ENCODE measurements at regions not wholly inside any gene's neighbourhood (a gene's known extent, or its start where the extent isn't known, plus 50 kb on each side); places are given as distances from the start of the nearest gene placed in this dataset.

DNA sequence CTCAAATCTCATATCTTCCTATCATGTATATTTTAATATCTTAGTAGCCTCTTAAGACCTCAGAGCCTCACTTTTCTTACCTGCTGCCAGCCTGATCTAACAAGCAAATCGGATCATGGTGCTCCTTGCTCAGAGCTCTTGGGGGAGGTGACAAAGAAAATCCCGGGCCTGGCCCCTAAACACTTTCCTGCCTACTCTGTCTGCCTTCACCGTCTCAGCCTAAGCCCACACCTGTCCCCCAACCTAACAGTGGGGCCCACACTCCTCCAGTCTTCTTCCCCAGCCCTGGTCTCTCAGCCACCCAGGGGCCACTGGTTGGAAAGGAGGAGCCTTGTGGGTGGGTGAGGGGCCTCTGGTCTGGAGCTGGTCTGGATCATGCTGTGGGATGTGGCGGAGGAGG, 207.3 kb downstream of the HAUS1 start:
- Histone ChIP-seq H2AFZ (ENCODE audit: insufficient read depth, low read depth, low read length, poor library complexity, severe bottlenecking) (no peak overlapping the region), H3K4me1 (ENCODE audit: control insufficient read depth in 2 of 2, insufficient read depth in 2 of 2, low read length in 2 of 2) (no peaks in the 10 kb centered on the region), H3K36me3 (replicated peaks in 1 of 2; ENCODE audit: control extremely low read depth in 1 of 2, control insufficient read depth in 1 of 2, extremely low read depth in 1 of 2, insufficient read depth in 2 of 2, low read length in 1 of 2) (no peaks in the 10 kb centered on the region), H3K9ac (ENCODE audit: low read length) (no peak overlapping the region), H3K4me3 (ENCODE audit: control extremely low read depth in 1 of 5, extremely low read depth in 1 of 5, insufficient read depth in 1 of 5, low read depth in 2 of 5, low read length in 4 of 5) (no peak overlapping the region), H3K4me2 (replicated peaks; ENCODE audit: low read depth, low read length, poor library complexity, severe bottlenecking) (no peak overlapping the region), H4K20me1 (ENCODE audit: control insufficient read depth, insufficient read depth, low read length, poor library complexity, severe bottlenecking) (no peaks in the 10 kb centered on the region), H3K27ac (ENCODE audit: low read length in 2 of 2) (no peak overlapping the region), H3K27me3 (replicated peaks in 1 of 4; ENCODE audit: control extremely low read depth in 1 of 4, control insufficient read depth in 3 of 4, insufficient read depth in 4 of 4, low read length in 3 of 4) (no peaks in the 10 kb centered on the region), H3K79me2 (ENCODE audit: control insufficient read depth, insufficient read depth, low read length) (no peaks in the 10 kb centered on the region), H3K9me3 (ENCODE audit: control extremely low read depth in 1 of 3, control insufficient read depth in 2 of 3, insufficient read depth in 1 of 3, low read length in 2 of 3) (peaks cover 0 to 3% (median 0%) of the 10 kb centered on the region in 3 donors)
- DNase-seq = no peak
- 93% methylated on average over 3 of the region's 4 CpGs for WGBS (ENCODE audit: insufficient coverage)
- POLR2A ChIA-PET = no interaction called here
- Mint-ChIP-seq H3K4me1 (no peaks in the 10 kb centered on the region), H3K4me3 (no peak overlapping the region), H3K27me3 (peaks cover 8% of the 10 kb centered on the region), H3K27ac (no peak overlapping the region), H3K9me3 (ENCODE audit: insufficient read depth) (no peaks in the 10 kb centered on the region)
- CTCF ChIA-PET = no interaction called here
- TF ChIP-seq EZH2 (IDR thresholded peaks at IDR 0.05; ENCODE audit: borderline replicate concordance, insufficient read depth, low read depth, low read length, poor library complexity, severe bottlenecking) (no peak), CTCF (IDR thresholded peaks at IDR 0.05) (no peak)
- ATAC-seq (ENCODE audit: low read depth) = no peak
- intact Hi-C loops (cut with micrococcal nuclease) = no loop called here

- no peaks in the 10 kb centered on the region for H3K79me2 ChIP-seq (ENCODE audit: control insufficient read depth, insufficient read depth, low read length)
- H3K36me3 ChIP-seq (replicated peaks in 1 of 2; ENCODE audit: control extremely low read depth in 1 of 2, control insufficient read depth in 1 of 2, extremely low read depth in 1 of 2, insufficient read depth in 2 of 2, low read length in 1 of 2) = no peaks in the 10 kb centered on the region
- intact Hi-C loops (cut with micrococcal nuclease) = no loop called here
- no peak overlapping the region for H3K27ac Mint-ChIP-seq
- no peaks in the 10 kb centered on the region for H3K4me1 Mint-ChIP-seq
- H3K27me3 ChIP-seq (replicated peaks in 1 of 4; ENCODE audit: control extremely low read depth in 1 of 4, control insufficient read depth in 3 of 4, insufficient read depth in 4 of 4, low read length in 3 of 4) = no peaks in the 10 kb centered on the region
- no peaks in the 10 kb centered on the region for H3K9me3 ChIP-seq (ENCODE audit: control extremely low read depth in 1 of 3, control insufficient read depth in 2 of 3, insufficient read depth in 1 of 3, low read length in 2 of 3)
- no peak for DNase-seq
- TF ChIP-seq CTCF (IDR thresholded peaks at IDR 0.05) (no peak), EZH2 (IDR thresholded peaks at IDR 0.05; ENCODE audit: borderline replicate concordance, insufficient read depth, low read depth, low read length, poor library complexity, severe bottlenecking) (no peak)
- H3K4me2 ChIP-seq (replicated peaks; ENCODE audit: low read depth, low read length, poor library complexity, severe bottlenecking) = no peak overlapping the region
- H4K20me1 ChIP-seq (ENCODE audit: control insufficient read depth, insufficient read depth, low read length, poor library complexity, severe bottlenecking) = no peaks in the 10 kb centered on the region
- H2AFZ ChIP-seq (ENCODE audit: insufficient read depth, low read depth, low read length, poor library complexity, severe bottlenecking) = no peak overlapping the region
- H3K4me3 Mint-ChIP-seq = no peak overlapping the region
- CTCF ChIA-PET = no interaction called here
- no peak overlapping the region for H3K9ac ChIP-seq (ENCODE audit: low read length)
- H3K9me3 Mint-ChIP-seq (ENCODE audit: insufficient read depth) = no peaks in the 10 kb centered on the region
- no peak for ATAC-seq (ENCODE audit: low read depth)
- POLR2A ChIA-PET = no interaction called here
- peaks cover 8% of the 10 kb centered on the region for H3K27me3 Mint-ChIP-seq
- 77% methylated on average over 6 of the region's 6 CpGs for whole genome bisulfite sequencing (ENCODE audit: insufficient coverage)
- H3K4me1 ChIP-seq (ENCODE audit: control insufficient read depth in 2 of 2, insufficient read depth in 2 of 2, low read length in 2 of 2) = no peaks in the 10 kb centered on the region
- H3K4me3 ChIP-seq (ENCODE audit: control extremely low read depth in 1 of 5, extremely low read depth in 1 of 5, insufficient read depth in 1 of 5, low read depth in 2 of 5, low read length in 4 of 5) = no peak overlapping the region
- no peak overlapping the region for H3K27ac ChIP-seq (ENCODE audit: low read length in 2 of 2)
Observed at GRCh38 chr18:46312221-46312620, 208.0 kb downstream of the HAUS1 start.

Measured in B cell (primary cell).